DMS53 (cell line): ENCODE measurements at regions not wholly inside any gene's neighbourhood (a gene's known extent, or its start where the extent isn't known, plus 50 kb on each side); places are given as distances from the start of the nearest gene placed in this dataset.

Experiments used
- DNase-seq: peaks from one replicate; lab custom pipeline; 2025; lab: John Stamatoyannopoulos, UW

- no peak for DNase-seq
Measured at GRCh38 chr2:60052601-60053000, 500.9 kb downstream of the BCL11A start.

GRCh38 chr2:60051991-60052390 lies 501.5 kb downstream of the BCL11A start:
- no peak for DNase-seq

- no peak for DNase-seq
Measured at GRCh38 chr2:60047944-60048525, 505.4 kb downstream of the BCL11A start.

- DNase-seq, result no peak
Measured at GRCh38 chr2:60047347-60047746, 506.1 kb downstream of the BCL11A start.

GRCh38 chr2:60046529-60046928 lies 506.9 kb downstream of the BCL11A start:
- no peak for DNase-seq

- no peak for DNase-seq
Measured at GRCh38 chr2:60045456-60045855, 508.0 kb downstream of the BCL11A start.

- DNase-seq, result peak; percentile 9
Measured at GRCh38 chr2:60044484-60044883, 509.0 kb downstream of the BCL11A start.

- no peak for DNase-seq
Measured at GRCh38 chr2:60042023-60042422, 511.4 kb downstream of the BCL11A start.

GRCh38 chr2:60033325-60033724 lies 520.1 kb downstream of the BCL11A start:
- DNase-seq, result peak; percentile 85

GRCh38 chr2:60029566-60029883 lies 523.9 kb downstream of the BCL11A start:
- DNase-seq, result no peak

GRCh38 chr2:60028849-60029565 lies 524.4 kb downstream of the BCL11A start:
- no peak for DNase-seq

- DNase-seq, result no peak
Measured at GRCh38 chr2:60025496-60025895, 528.0 kb downstream of the BCL11A start.

GRCh38 chr2:60023256-60023985 lies 530.0 kb downstream of the BCL11A start:
- DNase-seq, result peak; percentile 22

- no peak for DNase-seq
Measured at GRCh38 chr2:60007671-60008070, 545.8 kb downstream of the BCL11A start.

- no peak for DNase-seq
Measured at GRCh38 chr2:60003076-60003475, 550.4 kb downstream of the BCL11A start.

- DNase-seq, result no peak
Measured at GRCh38 chr2:60002183-60002867, 551.1 kb downstream of the BCL11A start.

- no peak for DNase-seq
Measured at GRCh38 chr2:60000686-60001085, 552.8 kb downstream of the BCL11A start.

- no peak for DNase-seq
Measured at GRCh38 chr2:59998324-59998723, 555.1 kb downstream of the BCL11A start.

- DNase-seq, result no peak
Measured at GRCh38 chr2:59997371-59997770, 556.1 kb downstream of the BCL11A start.

GRCh38 chr2:59996855-59997254 lies 556.6 kb downstream of the BCL11A start:
- DNase-seq, result no peak

GRCh38 chr2:59993726-59994125 lies 559.7 kb downstream of the BCL11A start:
- no peak for DNase-seq

- DNase-seq, result no peak
Measured at GRCh38 chr2:59988341-59988740, 565.1 kb downstream of the BCL11A start.

GRCh38 chr2:59986511-59986910 lies 566.9 kb downstream of the BCL11A start:
- no peak for DNase-seq
